ENCODE measurements at regions not wholly inside any gene's neighbourhood (a gene's known extent, or its start where the extent isn't known, plus 50 kb on each side); places are given as distances from the start of the nearest gene placed in this dataset.

GRCh38 chr3:76638006-76638405, 401.9 kb upstream of the ROBO2 start:
- Histone ChIP-seq H3K4me3 (ENCODE audit: low read depth, low read length) (no peak overlapping the region), H3K4me1 (ENCODE audit: control insufficient read depth, insufficient read depth, low read length) (no peaks in the 10 kb centered on the region), H3K9me3 (ENCODE audit: control insufficient read depth, insufficient read depth, low read depth, low read length) (no peaks in the 10 kb centered on the region), H3K27ac (ENCODE audit: extremely low read depth, low read depth, low read length) (no peak overlapping the region), H3K36me3 (ENCODE audit: control insufficient read depth in 2 of 2, insufficient read depth in 1 of 2, low read length in 2 of 2) (no peaks in the 10 kb centered on the region)
- CTCF ChIA-PET = no interaction called here
- TF ChIP-seq MZF1 (tag by site-specific recombination; IDR thresholded peaks at IDR 0.05; ENCODE audit: borderline replicate concordance) (no peak), ZNF366 (tag by site-specific recombination; conservative IDR thresholded peaks at IDR 0.05) (no peak), SP2 (tag by site-specific recombination; IDR thresholded peaks at IDR 0.05) (no peak), ZNF169 (tag by site-specific recombination; IDR thresholded peaks at IDR 0.05) (no peak), INSM2 (tag by site-specific recombination; IDR thresholded peaks at IDR 0.05) (no peak), PRDM1 (tag by site-specific recombination; IDR thresholded peaks at IDR 0.05) (no peak)
- POLR2A ChIA-PET = no interaction called here

- ChIA-PET POLR2A (no interaction called here), CTCF (interaction anchor here (0.7 kb wide), 1 partner anchor 858 kb away, joined by 3 read pairs; no protein-coding TSS in a partner anchor)
- Histone ChIP-seq H3K4me3 (ENCODE audit: low read depth, low read length) (no peak overlapping the region), H3K9me3 (ENCODE audit: control insufficient read depth, insufficient read depth, low read depth, low read length) (no peaks in the 10 kb centered on the region), H3K36me3 (ENCODE audit: control insufficient read depth in 2 of 2, insufficient read depth in 1 of 2, low read length in 2 of 2) (no peaks in the 10 kb centered on the region), H3K4me1 (ENCODE audit: control insufficient read depth, insufficient read depth, low read length) (no peaks in the 10 kb centered on the region), H3K27ac (ENCODE audit: extremely low read depth, low read depth, low read length) (no peak overlapping the region)
- TF ChIP-seq ZFP37 (tag by site-specific recombination; IDR thresholded peaks at IDR 0.05) = no peak
- no peak for TF ChIP-seq ZNF561 (tag by site-specific recombination; IDR thresholded peaks at IDR 0.05; ENCODE audit: borderline replicate concordance)
- TF ChIP-seq ZNF184 (tag by site-specific recombination; IDR thresholded peaks at IDR 0.05) = no peak
- no peak for TF ChIP-seq KLF17 (tag by site-specific recombination; IDR thresholded peaks at IDR 0.05)
- TF ChIP-seq ZNF26 (tag by site-specific recombination; IDR thresholded peaks at IDR 0.05) = no peak
- TF ChIP-seq PRDM6 (tag by site-specific recombination; IDR thresholded peaks at IDR 0.05) = peak; percentile 23; the same call in 1 of the 2 replicates
- no peak for TF ChIP-seq ZNF580 (tag by site-specific recombination; IDR thresholded peaks at IDR 0.05)
Measured at GRCh38 chr3:76643623-76644304, 396.1 kb upstream of the ROBO2 start.

GRCh38 chr3:76644305-76644675, 395.6 kb upstream of the ROBO2 start:
- CTCF ChIA-PET = interaction anchor here (0.7 kb wide), 1 partner anchor 858 kb away, joined by 3 read pairs; no protein-coding TSS in a partner anchor
- TF ChIP-seq ZNF626 (tag by site-specific recombination; IDR thresholded peaks at IDR 0.05) (no peak), BCL11A (tag by site-specific recombination; IDR thresholded peaks at IDR 0.05; ENCODE audit: low read depth) (no peak), RBAK (tag by site-specific recombination; IDR thresholded peaks at IDR 0.05) (no peak), ZFP69B (tag by site-specific recombination; IDR thresholded peaks at IDR 0.05) (no peak), ZNF621 (tag by site-specific recombination; IDR thresholded peaks at IDR 0.05) (no peak), ZNF324 (tag by site-specific recombination; IDR thresholded peaks at IDR 0.05) (no peak), KLF7 (tag by site-specific recombination; IDR thresholded peaks at IDR 0.05; ENCODE audit: borderline replicate concordance) (no peak), ZNF658 (tag by site-specific recombination; IDR thresholded peaks at IDR 0.05) (no peak), OSR2 (tag by site-specific recombination; IDR thresholded peaks at IDR 0.05) (no peak), ZNF670 (tag by site-specific recombination; IDR thresholded peaks at IDR 0.05; ENCODE audit: low read depth) (no peak)

More at GRCh38 chr3:76644305-76644675, 395.6 kb upstream of the ROBO2 start:
- Histone ChIP-seq H3K4me3 (ENCODE audit: low read depth, low read length) (no peak overlapping the region), H3K9me3 (ENCODE audit: control insufficient read depth, insufficient read depth, low read depth, low read length) (no peaks in the 10 kb centered on the region), H3K36me3 (ENCODE audit: control insufficient read depth in 2 of 2, insufficient read depth in 1 of 2, low read length in 2 of 2) (no peaks in the 10 kb centered on the region), H3K27ac (ENCODE audit: extremely low read depth, low read depth, low read length) (no peak overlapping the region), H3K4me1 (ENCODE audit: control insufficient read depth, insufficient read depth, low read length) (no peaks in the 10 kb centered on the region)
- POLR2A ChIA-PET = no interaction called here
